ENCODE measurements at regions not wholly inside any gene's neighbourhood (a gene's known extent, or its start where the extent isn't known, plus 50 kb on each side); places are given as distances from the start of the nearest gene placed in this dataset.

DNA sequence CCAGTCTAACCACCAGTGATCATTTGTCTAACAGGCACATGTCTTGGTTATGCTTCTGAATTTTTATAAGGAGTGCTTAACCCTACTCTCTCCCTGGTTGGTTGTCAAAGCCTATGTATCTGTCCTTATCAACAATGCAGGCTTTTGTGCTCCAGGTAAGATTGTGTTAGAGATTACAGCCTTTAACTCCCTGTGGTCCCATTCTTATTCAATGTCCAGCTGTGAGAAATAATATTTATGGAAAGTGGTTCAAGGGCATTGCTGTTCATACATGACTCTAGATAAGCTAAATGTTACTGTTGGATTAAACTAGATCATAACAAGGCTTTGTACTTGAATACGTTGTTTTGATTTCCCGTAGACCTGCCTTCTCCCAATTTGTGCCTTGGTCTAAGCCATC, 146.1 kb upstream of the TSC22D2 start:
- H3K4me1 ChIP-seq (ENCODE audit: insufficient read depth): peaks cover 10% of the 10 kb centered on the region
- H2AFZ ChIP-seq: no peak overlapping the region
- H3K9me3 ChIP-seq (ENCODE audit: low read depth): no peaks in the 10 kb centered on the region
- H3K79me2 ChIP-seq: no peaks in the 10 kb centered on the region
- no peaks in the 10 kb centered on the region for H3K27me3 ChIP-seq
- no peak overlapping the region for H3K27ac ChIP-seq
- H3K4me2 ChIP-seq: no peak overlapping the region
- no peaks in the 10 kb centered on the region for H4K20me1 ChIP-seq (ENCODE audit: insufficient read depth, poor library complexity, severe bottlenecking)
- no peak for DNase-seq (ENCODE audit: low spot score)
- no peaks in the 10 kb centered on the region for H3K36me3 ChIP-seq (replicated peaks; ENCODE audit: insufficient read depth, low read depth)
- 83% methylated on average over 2 of the region's 2 CpGs for WGBS (ENCODE audit: low lambda C conversion rate, missing lambda C conversion rate)
- TF ChIP-seq CTCF (IDR thresholded peaks at IDR 0.05; ENCODE audit: poor library complexity) (no peak), EZH2phosphoT487 (IDR thresholded peaks at IDR 0.05; ENCODE audit: low read depth, severe bottlenecking, unreplicated experiment) (no peak), EZH2 (IDR thresholded peaks at IDR 0.05; ENCODE audit: borderline replicate concordance) (no peak)
- no peak overlapping the region for H3K4me3 ChIP-seq
- H3K9me2 ChIP-seq (replicated peaks; ENCODE audit: insufficient read depth): no peaks in the 10 kb centered on the region

DNA sequence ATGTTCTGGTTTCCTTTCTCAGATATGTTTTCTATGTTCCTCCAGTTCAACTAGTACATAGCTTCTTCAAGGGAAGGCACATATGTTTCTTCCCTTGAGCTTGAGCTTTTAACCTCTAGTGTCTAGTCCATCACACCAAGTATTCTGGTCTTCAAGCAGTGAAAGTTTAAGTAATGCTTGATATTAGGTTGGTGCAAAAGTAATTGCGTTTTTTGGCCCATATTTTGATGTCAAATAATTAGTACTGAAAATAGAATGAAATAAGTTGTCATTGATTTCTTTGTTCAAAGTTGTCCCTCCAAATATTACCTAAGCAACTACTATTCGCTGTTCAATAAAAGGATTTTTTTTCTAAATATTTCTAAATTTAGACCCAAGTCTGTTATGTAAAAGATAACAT, 146.7 kb upstream of the TSC22D2 start:
- Histone ChIP-seq H3K27me3 (no peaks in the 10 kb centered on the region), H3K36me3 (replicated peaks; ENCODE audit: insufficient read depth, low read depth) (no peaks in the 10 kb centered on the region), H3K9me3 (ENCODE audit: low read depth) (no peaks in the 10 kb centered on the region), H4K20me1 (ENCODE audit: insufficient read depth, poor library complexity, severe bottlenecking) (no peaks in the 10 kb centered on the region), H2AFZ (no peak overlapping the region), H3K4me1 (ENCODE audit: insufficient read depth) (peaks cover 13% of the 10 kb centered on the region), H3K79me2 (no peaks in the 10 kb centered on the region), H3K4me3 (no peak overlapping the region), H3K4me2 (no peak overlapping the region), H3K9me2 (replicated peaks; ENCODE audit: insufficient read depth) (no peaks in the 10 kb centered on the region), H3K27ac (no peak overlapping the region)
- no peak for DNase-seq (ENCODE audit: low spot score)
- TF ChIP-seq EZH2phosphoT487 (IDR thresholded peaks at IDR 0.05; ENCODE audit: low read depth, severe bottlenecking, unreplicated experiment) (no peak), EZH2 (IDR thresholded peaks at IDR 0.05; ENCODE audit: borderline replicate concordance) (no peak), CTCF (IDR thresholded peaks at IDR 0.05; ENCODE audit: poor library complexity) (no peak)
- WGBS (ENCODE audit: low lambda C conversion rate, missing lambda C conversion rate): 90% methylated on average over 2 of the region's 2 CpGs

DNA sequence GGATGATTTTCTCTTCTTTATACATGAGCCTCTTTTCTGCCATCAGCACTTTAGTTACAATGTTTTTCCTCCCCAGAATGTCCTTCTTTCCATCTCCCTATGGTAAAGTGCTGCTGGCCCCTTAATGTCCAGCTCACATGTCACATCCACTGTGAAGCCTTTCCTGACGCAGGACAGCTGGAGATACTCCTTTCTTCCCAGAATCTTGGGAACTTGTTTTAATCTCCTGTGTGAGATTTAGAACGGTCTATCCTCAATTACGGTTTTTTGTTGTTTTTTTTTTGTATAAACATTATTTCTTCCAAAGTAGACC, 147.7 kb upstream of the TSC22D2 start:
- Histone ChIP-seq H3K4me1 (ENCODE audit: insufficient read depth) (peaks cover 22% of the 10 kb centered on the region), H3K27me3 (no peaks in the 10 kb centered on the region), H3K4me3 (no peak overlapping the region), H2AFZ (no peak overlapping the region), H3K27ac (peak overlapping the region; percentile 29), H3K36me3 (replicated peaks; ENCODE audit: insufficient read depth, low read depth) (no peaks in the 10 kb centered on the region), H3K4me2 (no peak overlapping the region), H4K20me1 (ENCODE audit: insufficient read depth, poor library complexity, severe bottlenecking) (no peaks in the 10 kb centered on the region), H3K9me3 (ENCODE audit: low read depth) (no peaks in the 10 kb centered on the region), H3K79me2 (no peaks in the 10 kb centered on the region), H3K9me2 (replicated peaks; ENCODE audit: insufficient read depth) (no peaks in the 10 kb centered on the region)
- 52% methylated on average over 3 of the region's 3 CpGs for WGBS (ENCODE audit: low lambda C conversion rate, missing lambda C conversion rate)
- DNase-seq (ENCODE audit: low spot score): no peak
- TF ChIP-seq EZH2 (IDR thresholded peaks at IDR 0.05; ENCODE audit: borderline replicate concordance): no peak
- TF ChIP-seq CTCF (IDR thresholded peaks at IDR 0.05; ENCODE audit: poor library complexity): no peak
- no peak for TF ChIP-seq EZH2phosphoT487 (IDR thresholded peaks at IDR 0.05; ENCODE audit: low read depth, severe bottlenecking, unreplicated experiment)

Data from hepatocyte (in vitro differentiated cells).